Ectodermal cell (in vitro differentiated cells): ENCODE measurements at regions not wholly inside any gene's neighbourhood (a gene's known extent, or its start where the extent isn't known, plus 50 kb on each side); places are given as distances from the start of the nearest gene placed in this dataset.
"Not testable (repeated sequence)": the region's sequence is repeated elsewhere in the genome, so short reads cannot be mapped to it uniquely, and the experiment has no call there.

Source experiments
- H3K27ac ChIP-seq: 2 replicates; pipeline ENCODE4 v1.7.0; 2013; ENCODE audit warnings: mild to moderate bottlenecking, low read depth, low read length; ENCODE audit not compliant: insufficient read depth, poor library complexity, severe bottlenecking
- H3K27me3 ChIP-seq: 2 replicates; pipeline ENCODE4 v1.7.0; 2013; ENCODE audit warnings: mild to moderate bottlenecking, low read length; ENCODE audit not compliant: insufficient read depth, control insufficient read depth, poor library complexity, severe bottlenecking
- H3K36me3 ChIP-seq: one replicate; pipeline ENCODE4 v1.7.0; 2013; ENCODE audit warnings: low read length; ENCODE audit not compliant: control insufficient read depth, insufficient read depth
- H3K4me1 ChIP-seq: one replicate; pipeline ENCODE4 v1.7.0; 2013; ENCODE audit warnings: low read length; ENCODE audit not compliant: control insufficient read depth, insufficient read depth
- H3K4me3 ChIP-seq: 2 replicates; pipeline ENCODE4 v1.7.0; 2013; ENCODE audit warnings: low read depth, low read length, control low read depth; ENCODE audit not compliant: insufficient read depth
- H3K9me3 ChIP-seq: 2 replicates; pipeline ENCODE4 v1.7.0; 2013; ENCODE audit warnings: mild to moderate bottlenecking, low read length, moderate library complexity; ENCODE audit not compliant: control insufficient read depth
- WGBS, 2 experiments: methylation state at CpG; one replicate each; pipeline ENCODE4 v1.1.7; 2013; ENCODE audit warnings: missing lambda C conversion rate in 2 of 2; 5-methylcytosine and 5-hydroxymethylcytosine counted together

- H3K4me1 ChIP-seq, result no peaks in the 10 kb centered on the region
- WGBS, 2 experiments, result 89 to 100% methylated on average over 2 of the region's 2 CpGs
Measured at GRCh38 chr12:59517522-59517921, 78.3 kb upstream of the SLC16A7 start.

GRCh38 chr12:59500915-59501314 is 94.9 kb upstream of the SLC16A7 start:
- no peaks in the 10 kb centered on the region for H3K27me3 ChIP-seq
- H3K4me3 ChIP-seq, result no peak overlapping the region
- no peaks in the 10 kb centered on the region for H3K36me3 ChIP-seq
- no peaks in the 10 kb centered on the region for H3K9me3 ChIP-seq
- WGBS, 2 experiments, result 100% methylated on average over 1 of the region's 1 CpG; no CpG with 5 or more reads in 1 of the 2 experiments
- no peak overlapping the region for H3K27ac ChIP-seq
- peaks cover 10% of the 10 kb centered on the region for H3K4me1 ChIP-seq

More at GRCh38 chr12:59517522-59517921, 78.3 kb upstream of the SLC16A7 start:
- Histone ChIP-seq H3K27ac (no peak overlapping the region), H3K4me3 (no peak overlapping the region), H3K36me3 (no peaks in the 10 kb centered on the region), H3K9me3 (no peaks in the 10 kb centered on the region), H3K27me3 (no peaks in the 10 kb centered on the region)

- Histone ChIP-seq H3K4me3 (no peak overlapping the region), H3K9me3 (no peaks in the 10 kb centered on the region), H3K4me1 (peaks cover 10% of the 10 kb centered on the region), H3K36me3 (no peaks in the 10 kb centered on the region), H3K27ac (no peak overlapping the region), H3K27me3 (no peaks in the 10 kb centered on the region)
- WGBS, 2 experiments, result 53 to 71% methylated on average over 1 of the region's 1 CpG
Measured at GRCh38 chr12:59500335-59500734, 95.5 kb upstream of the SLC16A7 start.

- Histone ChIP-seq H3K27ac (no peak overlapping the region), H3K27me3 (no peaks in the 10 kb centered on the region), H3K4me1 (peaks cover 10% of the 10 kb centered on the region), H3K36me3 (no peaks in the 10 kb centered on the region), H3K4me3 (no peak overlapping the region), H3K9me3 (no peaks in the 10 kb centered on the region)
- 83 to 100% methylated on average over 1 of the region's 1 CpG for WGBS, 2 experiments
Measured at GRCh38 chr12:59499774-59500173, 96.1 kb upstream of the SLC16A7 start.

- Histone ChIP-seq H3K36me3 (no peaks in the 10 kb centered on the region), H3K4me1 (no peaks in the 10 kb centered on the region), H3K27ac (no peak overlapping the region), H3K4me3 (no peak overlapping the region), H3K9me3 (no peaks in the 10 kb centered on the region), H3K27me3 (no peaks in the 10 kb centered on the region)
Measured at GRCh38 chr12:59494617-59495016, 101.2 kb upstream of the SLC16A7 start.

GRCh38 chr12:59491877-59492276 is 104.0 kb upstream of the SLC16A7 start:
- Histone ChIP-seq H3K4me1 (no peaks in the 10 kb centered on the region), H3K9me3 (no peaks in the 10 kb centered on the region), H3K36me3 (no peaks in the 10 kb centered on the region), H3K27me3 (no peaks in the 10 kb centered on the region), H3K27ac (no peak overlapping the region), H3K4me3 (no peak overlapping the region)
- 63 to 94% methylated on average over 1 of the region's 2 CpGs for WGBS, 2 experiments

GRCh38 chr12:59486827-59487226 is 109.0 kb upstream of the SLC16A7 start:
- no peaks in the 10 kb centered on the region for H3K36me3 ChIP-seq
- no peak overlapping the region for H3K27ac ChIP-seq
- 0 to 2% methylated on average over 1 of the region's 1 CpG for WGBS, 2 experiments
- H3K9me3 ChIP-seq, result no peaks in the 10 kb centered on the region
- H3K27me3 ChIP-seq, result no peaks in the 10 kb centered on the region
- H3K4me3 ChIP-seq, result no peak overlapping the region
- no peaks in the 10 kb centered on the region for H3K4me1 ChIP-seq

- Histone ChIP-seq H3K27me3 (no peaks in the 10 kb centered on the region), H3K9me3 (no peaks in the 10 kb centered on the region), H3K4me3 (no peak overlapping the region), H3K36me3 (no peaks in the 10 kb centered on the region), H3K27ac (no peak overlapping the region), H3K4me1 (no peaks in the 10 kb centered on the region)
Measured at GRCh38 chr12:59484575-59484974, 111.3 kb upstream of the SLC16A7 start.

GRCh38 chr12:59474236-59474635 is 121.6 kb upstream of the SLC16A7 start:
- not testable (repeated sequence) for H3K27ac ChIP-seq, H3K27me3 ChIP-seq, H3K9me3 ChIP-seq, H3K36me3 ChIP-seq, H3K4me1 ChIP-seq, H3K4me3 ChIP-seq

- H3K4me1 ChIP-seq, result no peaks in the 10 kb centered on the region
- H3K36me3 ChIP-seq, result no peaks in the 10 kb centered on the region
- no peak overlapping the region for H3K27ac ChIP-seq
- H3K4me3 ChIP-seq, result no peak overlapping the region
- 79 to 85% methylated on average over 5 of the region's 5 CpGs for WGBS, 2 experiments
- H3K27me3 ChIP-seq, result no peaks in the 10 kb centered on the region
- H3K9me3 ChIP-seq, result no peaks in the 10 kb centered on the region
Measured at GRCh38 chr12:59472273-59472672, 123.6 kb upstream of the SLC16A7 start.

- WGBS, 2 experiments, result 79 to 83% methylated on average over 5 of the region's 5 CpGs
- Histone ChIP-seq H3K27ac (no peak overlapping the region), H3K4me3 (no peak overlapping the region), H3K9me3 (no peaks in the 10 kb centered on the region), H3K36me3 (no peaks in the 10 kb centered on the region), H3K27me3 (no peaks in the 10 kb centered on the region), H3K4me1 (no peaks in the 10 kb centered on the region)
Measured at GRCh38 chr12:59459966-59460660, 135.7 kb upstream of the SLC16A7 start.
